ENCODE measurements at regions not wholly inside any gene's neighbourhood (a gene's known extent, or its start where the extent isn't known, plus 50 kb on each side); places are given as distances from the start of the nearest gene placed in this dataset.

GRCh38 chr14:27712364-27712763 lies 1054.2 kb upstream of the FOXG1 start:
- TF ChIP-seq EZH2 (IDR thresholded peaks at IDR 0.05; ENCODE audit: borderline replicate concordance, low read depth, low read length, severe bottlenecking) (no peak), CTCF (IDR thresholded peaks at IDR 0.05; ENCODE audit: borderline replicate concordance, extremely low read depth, low read length, poor library complexity, severe bottlenecking) (no peak)
